DMS53 treated with DMSO at 0.1 percent for 48 hours (cell line): ENCODE measurements at regions not wholly inside any gene's neighbourhood (a gene's known extent, or its start where the extent isn't known, plus 50 kb on each side); places are given as distances from the start of the nearest gene placed in this dataset.
"Not testable (repeated sequence)": the region's sequence is repeated elsewhere in the genome, so short reads cannot be mapped to it uniquely, and the experiment has no call there.

Source experiments
- DNase-seq: peaks from one replicate; lab custom pipeline; 2025; ENCODE audit not compliant: unreplicated experiment; lab: John Stamatoyannopoulos, UW

GRCh38 chrX:92280347-92280746 lies 501.2 kb downstream of the PCDH11X start:
- DNase-seq = not testable (repeated sequence)

GRCh38 chrX:92283308-92283707 lies 504.1 kb downstream of the PCDH11X start:
- no peak for DNase-seq

GRCh38 chrX:92298067-92298466 lies 518.9 kb downstream of the PCDH11X start:
- DNase-seq = not testable (repeated sequence)

- DNase-seq = not testable (repeated sequence)
Observed at GRCh38 chrX:92333194-92333593, 554.0 kb downstream of the PCDH11X start.

- not testable (repeated sequence) for DNase-seq
Observed at GRCh38 chrX:92351065-92351464, 571.9 kb downstream of the PCDH11X start.

GRCh38 chrX:92351511-92351910 lies 572.3 kb downstream of the PCDH11X start:
- no peak for DNase-seq
